MM.1S (cell line): ENCODE measurements at regions not wholly inside any gene's neighbourhood (a gene's known extent, or its start where the extent isn't known, plus 50 kb on each side); places are given as distances from the start of the nearest gene placed in this dataset.

Experiments
- EZH2 ChIP-seq: fragments of 300-600 bp; sonication (generic); optimal IDR thresholded peaks from 2 replicates; pipeline ENCODE3; 2017; ENCODE audit warnings: low read depth, mild to moderate bottlenecking, antibody characterized with exemption, low read length, mixed read lengths
- TF ChIP-seq, protein P1 (sequence below): fragments of 300-600 bp; sonication (generic); IDR thresholded peaks from 2 replicates; pipeline ENCODE4 v1.5.1; 2016; ENCODE audit warnings: antibody characterized with exemption, low read length, mixed read lengths

DNA sequence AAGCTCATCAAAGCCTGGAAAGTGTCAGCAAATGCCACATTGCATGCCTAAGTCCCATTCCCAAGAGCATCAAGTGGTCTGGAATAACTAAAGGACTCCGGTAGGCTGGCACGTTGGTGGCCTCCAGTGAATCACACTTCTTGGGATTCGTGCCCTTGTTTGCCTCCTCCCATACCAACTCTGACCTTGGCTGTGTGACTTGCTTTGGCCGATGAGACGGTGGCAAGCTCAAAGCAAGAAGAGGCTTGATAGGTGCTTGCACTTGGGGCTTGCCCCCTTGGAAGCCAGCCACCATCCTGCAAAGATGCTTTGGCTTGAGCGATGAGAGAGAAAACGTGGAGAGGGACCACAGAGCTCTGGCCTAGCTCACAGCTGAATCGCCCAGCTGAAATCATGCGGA is 313.1 kb upstream of the ZFHX3 start:
- TF ChIP-seq, protein P1, sequence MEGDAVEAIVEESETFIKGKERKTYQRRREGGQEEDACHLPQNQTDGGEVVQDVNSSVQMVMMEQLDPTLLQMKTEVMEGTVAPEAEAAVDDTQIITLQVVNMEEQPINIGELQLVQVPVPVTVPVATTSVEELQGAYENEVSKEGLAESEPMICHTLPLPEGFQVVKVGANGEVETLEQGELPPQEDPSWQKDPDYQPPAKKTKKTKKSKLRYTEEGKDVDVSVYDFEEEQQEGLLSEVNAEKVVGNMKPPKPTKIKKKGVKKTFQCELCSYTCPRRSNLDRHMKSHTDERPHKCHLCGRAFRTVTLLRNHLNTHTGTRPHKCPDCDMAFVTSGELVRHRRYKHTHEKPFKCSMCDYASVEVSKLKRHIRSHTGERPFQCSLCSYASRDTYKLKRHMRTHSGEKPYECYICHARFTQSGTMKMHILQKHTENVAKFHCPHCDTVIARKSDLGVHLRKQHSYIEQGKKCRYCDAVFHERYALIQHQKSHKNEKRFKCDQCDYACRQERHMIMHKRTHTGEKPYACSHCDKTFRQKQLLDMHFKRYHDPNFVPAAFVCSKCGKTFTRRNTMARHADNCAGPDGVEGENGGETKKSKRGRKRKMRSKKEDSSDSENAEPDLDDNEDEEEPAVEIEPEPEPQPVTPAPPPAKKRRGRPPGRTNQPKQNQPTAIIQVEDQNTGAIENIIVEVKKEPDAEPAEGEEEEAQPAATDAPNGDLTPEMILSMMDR: no peak
- no peak for TF ChIP-seq EZH2
